GM19438 (cell line): ENCODE measurements at regions not wholly inside any gene's neighbourhood (a gene's known extent, or its start where the extent isn't known, plus 50 kb on each side); places are given as distances from the start of the nearest gene placed in this dataset.

Source experiments
- ATAC-seq: cut with Tn5 transposase; IDR thresholded peaks from one replicate; pipeline ENCODE4 v1.9.1; 2021; ENCODE audit warnings: low read depth; ENCODE audit not compliant: unreplicated experiment

DNA sequence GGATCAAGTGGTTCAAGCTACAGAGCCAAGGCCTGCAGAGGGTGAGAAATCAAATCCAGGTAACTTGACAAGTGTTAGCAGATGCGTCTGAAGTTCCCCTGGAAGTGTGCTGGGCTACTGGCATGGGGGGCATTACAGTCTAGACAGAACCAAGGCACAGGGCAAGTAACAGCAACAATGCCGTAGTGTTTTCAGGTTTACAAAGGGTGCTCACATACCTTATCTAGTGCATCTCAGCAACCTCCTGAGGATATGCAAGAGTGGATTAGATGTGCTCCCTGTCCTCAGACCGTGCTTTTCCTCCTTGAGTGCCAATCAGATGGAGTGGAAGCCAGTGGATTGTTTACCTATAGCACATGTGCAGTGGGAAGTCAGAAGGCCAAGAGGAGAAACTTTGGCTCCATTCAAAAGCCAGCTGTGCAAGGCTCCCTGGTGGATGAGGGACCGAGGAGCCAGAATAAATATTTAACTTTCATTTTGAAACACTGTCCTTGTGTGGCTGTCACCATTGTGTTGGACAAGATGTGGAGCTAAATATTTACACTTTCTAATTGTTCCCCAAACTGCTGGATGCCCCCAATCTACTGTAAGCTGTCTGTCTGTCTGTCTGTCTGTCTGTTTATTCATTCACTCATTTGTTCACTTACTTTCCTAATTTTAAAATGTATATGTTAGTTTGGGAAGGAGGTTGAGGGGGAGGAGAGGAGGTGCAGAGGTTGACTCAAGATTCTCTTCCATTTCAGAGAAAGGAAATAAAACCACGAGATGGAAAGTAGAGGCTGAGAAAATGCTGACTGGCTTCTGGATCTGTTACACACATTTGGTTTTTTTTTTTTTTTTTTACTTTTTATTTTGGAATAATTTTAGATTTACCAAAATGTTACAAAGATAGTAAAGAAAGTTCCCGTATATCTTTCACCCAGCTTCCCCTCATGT, 184.0 kb upstream of the PARP11 start:
- no peak for ATAC-seq

- no peak for ATAC-seq
These were observed 181.4 kb upstream of the PARP11 start for GRCh38 chr12:4054630-4055029.

- ATAC-seq, result no peak
These were observed 179.5 kb upstream of the PARP11 start for GRCh38 chr12:4052691-4053090.

- ATAC-seq, result no peak
These were observed 178.4 kb upstream of the PARP11 start for GRCh38 chr12:4051596-4051995.

DNA sequence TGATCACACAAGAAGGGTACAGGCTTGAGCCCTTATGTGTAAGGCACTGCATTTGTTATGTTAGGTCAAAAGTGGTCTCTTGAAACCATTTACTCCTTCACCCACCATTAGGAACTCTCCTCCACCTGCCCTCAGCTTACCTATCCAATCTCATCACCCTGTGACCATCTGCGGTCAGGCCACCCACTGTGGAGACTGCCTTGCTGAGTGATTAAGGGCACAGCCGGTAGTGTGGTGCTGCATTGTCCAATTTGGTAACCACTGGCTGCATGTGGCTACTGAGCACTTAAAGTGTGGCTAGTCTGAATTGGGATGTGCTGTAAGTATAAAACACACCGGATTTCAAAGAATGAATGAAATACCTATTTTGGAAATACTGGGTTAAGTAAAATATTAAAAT, 177.1 kb upstream of the PARP11 start:
- no peak for ATAC-seq

DNA sequence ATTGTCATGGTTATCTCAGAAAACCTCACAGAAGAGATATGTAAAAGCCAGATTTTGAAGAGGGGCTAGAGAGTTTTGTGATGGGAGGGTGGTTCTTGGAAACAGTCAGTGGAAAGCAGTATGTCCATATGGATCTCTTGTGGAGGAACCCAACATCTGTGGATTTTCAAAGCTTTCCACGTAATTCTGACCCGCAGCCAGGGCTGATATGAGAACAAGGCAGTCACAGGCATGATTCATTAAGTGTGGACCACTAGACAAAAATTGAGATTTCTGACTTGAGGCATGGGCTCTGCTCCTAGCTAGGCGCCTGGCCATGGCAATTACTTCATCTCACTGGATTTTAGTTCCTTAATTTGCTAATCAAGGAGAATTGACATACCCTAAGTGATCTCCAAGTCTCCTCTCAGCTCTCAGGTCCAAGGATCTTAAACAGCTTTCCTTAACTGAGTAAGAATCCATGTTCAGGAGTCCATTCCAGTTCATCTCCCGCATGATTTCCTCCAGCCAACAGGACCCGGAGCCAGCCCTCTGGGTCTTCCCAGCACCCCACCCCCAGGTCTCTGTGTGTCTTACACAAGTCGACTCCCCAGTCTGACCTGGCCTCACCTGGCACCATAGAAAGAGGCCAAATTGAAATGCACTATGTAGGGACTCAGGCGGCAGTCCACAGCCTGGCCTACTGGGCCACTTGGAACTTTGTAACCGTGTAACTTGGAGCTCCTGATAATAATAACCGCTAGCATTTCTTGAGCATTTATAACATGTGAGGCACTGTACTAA, 176.3 kb upstream of the PARP11 start:
- ATAC-seq, result no peak

DNA sequence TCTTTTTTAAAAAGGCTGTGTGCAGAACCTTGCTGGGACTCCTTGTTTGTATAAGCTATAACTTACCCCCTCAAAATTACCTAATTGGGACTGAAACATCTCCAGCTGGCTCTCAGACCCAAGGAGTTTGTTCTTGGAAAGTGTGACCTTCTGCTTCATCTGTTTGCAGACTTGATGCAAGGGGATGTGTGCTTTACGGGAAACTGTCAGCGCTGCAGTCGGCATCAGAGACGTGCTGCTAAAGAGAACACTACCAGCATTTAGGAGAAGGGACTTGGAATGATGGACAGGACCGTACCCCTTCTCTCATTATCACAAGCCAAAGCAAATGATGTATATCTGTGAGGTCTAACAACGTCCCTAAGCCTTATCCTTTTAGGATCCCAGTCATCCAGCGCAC, 174.2 kb upstream of the PARP11 start:
- no peak for ATAC-seq

- no peak for ATAC-seq
These were observed 173.3 kb upstream of the PARP11 start for GRCh38 chr12:4046495-4046840.

DNA sequence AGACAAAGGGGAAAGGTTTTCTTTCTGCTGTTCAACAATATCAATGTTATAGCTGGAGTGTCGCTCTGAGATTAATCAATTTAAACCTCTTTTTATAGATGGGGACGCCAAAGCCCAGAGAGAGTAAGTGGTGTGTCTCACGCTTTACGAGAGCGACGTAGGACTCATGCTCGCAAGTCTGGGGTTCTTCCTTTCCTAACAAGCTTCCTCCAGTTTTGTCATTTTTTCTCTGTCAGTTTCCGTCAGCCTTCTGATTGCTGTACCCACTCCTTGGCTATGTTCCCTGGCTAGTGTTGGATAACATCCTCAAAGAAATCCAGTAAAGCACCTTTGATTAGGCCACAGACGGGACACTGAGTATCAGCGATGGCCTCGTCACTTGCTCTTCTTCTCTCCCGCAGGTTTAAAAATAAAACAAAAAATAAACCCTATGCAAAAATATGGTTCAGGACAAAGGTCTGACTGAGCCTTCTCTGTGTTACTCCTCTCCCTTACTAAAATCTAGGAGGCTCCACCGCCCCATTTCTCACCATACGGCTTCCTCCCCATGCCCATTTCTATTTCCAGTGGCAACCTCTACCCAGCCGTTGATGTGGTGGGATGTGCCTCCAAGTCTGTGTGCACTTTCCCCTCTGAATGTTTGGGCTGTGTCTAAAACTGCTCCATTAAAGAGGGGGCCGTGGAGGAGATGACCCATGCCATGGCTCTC, 172.7 kb upstream of the PARP11 start:
- no peak for ATAC-seq

DNA sequence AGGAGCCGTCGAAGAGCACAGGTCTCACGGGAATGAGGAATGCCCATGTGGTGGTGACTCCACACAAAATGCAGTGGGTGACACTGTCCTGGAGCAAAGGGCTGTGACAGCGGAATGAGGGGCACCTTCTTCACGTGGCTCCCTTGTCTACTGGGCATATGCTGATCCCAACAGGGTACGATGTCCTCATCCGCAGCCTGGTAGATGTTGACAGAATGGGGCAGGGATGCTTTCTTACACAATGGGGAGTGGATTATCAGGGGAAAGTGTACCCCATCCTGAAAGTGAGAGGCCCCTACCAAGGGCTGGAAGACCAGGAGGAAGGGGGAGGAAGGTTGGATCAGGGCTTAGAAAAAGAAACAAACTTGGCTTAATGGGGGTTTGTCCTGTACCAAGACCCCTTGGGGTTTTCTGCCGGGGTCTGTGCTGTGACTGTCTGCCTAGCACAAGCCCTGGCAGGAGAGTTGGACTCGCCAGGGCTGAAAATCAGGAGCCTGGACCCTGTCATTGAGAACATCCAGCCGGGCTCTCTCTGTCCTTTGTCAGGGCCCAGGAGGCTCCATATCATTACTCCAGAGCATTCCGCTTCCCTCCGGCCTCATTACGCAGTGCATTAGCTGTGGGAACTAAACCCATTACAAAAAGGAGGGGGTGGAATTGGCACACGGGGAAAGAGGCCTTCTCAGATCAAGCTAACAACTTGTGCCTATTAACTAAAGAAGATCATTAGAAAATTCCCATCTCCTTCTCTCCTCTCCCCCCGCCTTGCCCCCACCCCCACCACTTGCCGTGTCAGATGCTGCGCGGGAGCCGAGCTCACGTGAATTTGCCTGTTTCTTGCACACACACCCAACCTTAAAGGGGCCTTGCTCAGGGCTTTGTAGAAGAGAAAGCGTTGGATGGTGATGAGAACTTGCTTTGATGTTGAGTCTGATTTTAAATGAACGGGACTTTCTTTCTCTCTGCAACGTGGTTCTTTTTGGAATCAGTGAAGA, 171.8 kb upstream of the PARP11 start:
- no peak for ATAC-seq

- ATAC-seq, result no peak
These were observed 170.9 kb upstream of the PARP11 start for GRCh38 chr12:4044101-4044500.

DNA sequence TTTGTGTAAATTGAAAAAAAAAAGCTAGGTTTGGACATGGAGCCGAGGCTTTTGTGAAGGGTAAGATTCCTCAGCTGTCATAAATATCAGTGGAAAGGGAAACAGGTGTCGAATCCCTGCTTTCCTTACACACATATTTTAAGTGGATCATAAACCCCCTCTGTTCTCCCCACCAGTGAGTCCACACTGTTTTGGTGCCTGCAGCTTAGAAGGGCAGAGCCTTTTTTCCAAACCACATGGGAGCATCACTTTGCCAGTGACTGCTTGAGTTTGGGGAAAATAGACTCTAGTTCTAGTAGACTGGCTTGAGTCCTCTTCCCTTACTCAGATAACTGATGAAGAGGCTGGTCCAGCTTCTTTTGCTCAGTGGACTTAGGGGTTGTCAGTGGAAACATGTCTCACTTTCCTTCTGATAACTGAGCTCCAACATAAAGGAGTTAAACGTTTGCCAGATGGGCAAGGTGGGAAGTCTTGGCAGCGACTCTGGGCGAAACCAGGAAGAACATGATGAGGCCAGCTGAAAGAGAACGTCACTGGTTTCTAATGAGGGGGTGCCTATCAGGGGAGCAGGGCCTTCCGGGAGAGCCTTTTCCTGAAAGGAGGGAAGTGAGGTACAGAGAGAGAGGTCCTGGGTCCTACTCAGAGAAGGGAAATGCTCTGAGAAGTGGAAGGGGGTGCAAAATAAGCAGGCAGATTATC, 168.1 kb upstream of the PARP11 start:
- no peak for ATAC-seq

DNA sequence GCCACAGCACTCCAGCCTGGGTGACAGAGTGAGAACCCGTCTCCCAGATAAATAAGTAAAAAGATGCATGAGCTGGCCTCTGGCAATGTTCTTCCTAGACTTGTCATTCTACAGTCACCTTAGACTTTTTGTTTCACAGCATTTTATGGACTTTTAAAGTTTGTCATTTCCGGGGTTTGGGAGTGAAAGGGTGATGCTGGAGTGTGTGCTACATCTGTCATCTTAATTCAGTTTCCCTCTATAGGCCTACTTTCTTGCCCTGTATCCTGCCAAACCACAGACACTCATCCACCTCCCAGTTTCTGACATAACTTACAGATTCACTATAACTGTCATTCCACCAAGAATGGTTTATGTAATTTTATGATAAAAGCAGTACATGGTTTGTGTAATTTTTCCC, 166.7 kb upstream of the PARP11 start:
- ATAC-seq, result no peak

- ATAC-seq, result no peak
These were observed 164.6 kb upstream of the PARP11 start for GRCh38 chr12:4037747-4038312.

- ATAC-seq, result no peak
These were observed 163.6 kb upstream of the PARP11 start for GRCh38 chr12:4036671-4037271.

- no peak for ATAC-seq
These were observed 161.7 kb upstream of the PARP11 start for GRCh38 chr12:4034921-4035320.

DNA sequence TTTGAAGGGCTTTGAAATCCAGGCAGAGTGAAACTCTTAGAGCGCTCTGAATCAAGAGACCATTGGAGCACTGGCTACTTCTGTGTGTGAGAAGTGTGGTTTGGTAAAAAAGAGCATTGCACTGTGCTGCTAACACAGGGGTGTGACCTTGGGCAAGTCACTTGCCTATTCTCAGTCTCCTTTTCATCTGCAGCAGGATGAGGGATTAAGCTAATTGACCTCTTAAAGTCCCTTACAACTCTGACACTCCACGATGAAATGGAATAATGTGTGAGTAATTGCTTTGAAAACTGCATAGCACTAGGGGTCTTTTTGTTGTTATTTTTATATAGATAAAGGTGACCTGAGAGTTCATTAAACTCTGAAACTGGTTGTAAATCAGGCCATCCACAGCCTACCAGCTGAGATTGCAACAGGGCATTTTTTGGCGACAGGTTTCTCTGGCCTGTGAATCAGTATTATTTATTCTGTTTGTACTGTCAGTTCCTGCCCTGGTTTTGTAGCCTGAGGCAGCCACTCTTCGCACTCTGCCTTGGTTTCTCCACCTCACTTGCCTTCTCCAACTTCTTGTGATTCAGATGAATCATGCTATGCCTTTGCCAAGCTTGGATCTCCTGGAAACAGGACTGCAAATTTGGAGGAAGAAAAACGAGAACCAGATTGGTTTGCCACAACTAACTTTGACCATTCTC, 159.9 kb upstream of the PARP11 start:
- no peak for ATAC-seq

DNA sequence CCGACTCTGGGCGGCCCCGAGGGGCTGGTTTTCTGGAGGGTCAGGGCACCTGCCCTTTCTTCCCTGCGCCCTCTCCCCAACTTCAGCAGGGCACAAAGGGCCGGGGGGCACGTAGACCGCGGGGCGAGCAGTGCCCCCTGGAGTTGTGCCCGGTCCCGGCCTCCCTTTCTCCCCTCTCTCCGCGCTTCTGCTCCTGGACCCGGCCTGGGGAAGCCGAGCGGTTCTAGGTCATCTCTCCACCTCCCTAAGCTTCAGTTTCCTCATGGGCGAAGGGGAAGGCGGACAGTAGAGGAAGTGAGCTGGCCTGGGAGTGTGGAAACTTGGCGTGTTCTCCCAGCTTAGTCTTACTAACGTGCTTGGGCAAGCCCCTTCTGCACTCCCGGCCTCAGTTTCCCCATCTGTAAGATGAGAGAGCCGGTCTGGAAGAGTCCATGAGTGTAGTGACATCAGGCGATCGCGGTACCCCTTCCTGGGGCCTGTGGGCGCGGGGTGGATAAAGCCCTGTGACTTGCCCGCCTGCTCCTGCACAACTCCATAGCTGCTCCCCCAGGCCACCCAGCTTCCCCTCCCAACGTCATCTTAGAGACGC, 158.6 kb upstream of the PARP11 start:
- ATAC-seq, result no peak
